ENCODE measurements at regions not wholly inside any gene's neighbourhood (a gene's known extent, or its start where the extent isn't known, plus 50 kb on each side); places are given as distances from the start of the nearest gene placed in this dataset.

DNA sequence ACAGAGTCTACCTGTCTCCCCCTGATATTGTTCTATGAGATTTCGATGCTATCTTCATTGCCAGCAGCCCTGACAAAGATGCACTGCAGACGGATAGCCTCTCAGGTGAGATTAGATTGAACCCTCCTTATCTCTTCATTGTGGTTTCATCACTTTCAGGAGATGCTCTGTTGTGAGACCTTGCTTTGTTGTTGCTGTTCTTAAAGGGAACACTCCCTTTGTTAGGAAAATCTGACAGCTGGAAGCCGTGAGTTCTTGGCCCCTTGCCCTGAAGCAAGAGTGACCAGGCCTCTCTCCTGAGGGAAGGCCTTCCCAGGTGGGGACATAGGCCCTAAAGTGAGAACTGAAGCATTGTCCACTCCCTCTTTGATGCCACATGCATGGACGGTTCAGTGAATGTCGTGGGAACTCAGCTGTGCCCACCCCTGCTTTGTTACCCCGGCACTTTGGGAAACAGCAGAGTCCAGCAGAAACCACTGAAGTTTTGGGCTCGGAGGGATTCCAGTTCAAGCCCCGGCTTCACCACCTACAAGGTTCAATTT is 976.1 kb downstream of the TBC1D22A start (continued):
- TF ChIP-seq, protein P1, sequence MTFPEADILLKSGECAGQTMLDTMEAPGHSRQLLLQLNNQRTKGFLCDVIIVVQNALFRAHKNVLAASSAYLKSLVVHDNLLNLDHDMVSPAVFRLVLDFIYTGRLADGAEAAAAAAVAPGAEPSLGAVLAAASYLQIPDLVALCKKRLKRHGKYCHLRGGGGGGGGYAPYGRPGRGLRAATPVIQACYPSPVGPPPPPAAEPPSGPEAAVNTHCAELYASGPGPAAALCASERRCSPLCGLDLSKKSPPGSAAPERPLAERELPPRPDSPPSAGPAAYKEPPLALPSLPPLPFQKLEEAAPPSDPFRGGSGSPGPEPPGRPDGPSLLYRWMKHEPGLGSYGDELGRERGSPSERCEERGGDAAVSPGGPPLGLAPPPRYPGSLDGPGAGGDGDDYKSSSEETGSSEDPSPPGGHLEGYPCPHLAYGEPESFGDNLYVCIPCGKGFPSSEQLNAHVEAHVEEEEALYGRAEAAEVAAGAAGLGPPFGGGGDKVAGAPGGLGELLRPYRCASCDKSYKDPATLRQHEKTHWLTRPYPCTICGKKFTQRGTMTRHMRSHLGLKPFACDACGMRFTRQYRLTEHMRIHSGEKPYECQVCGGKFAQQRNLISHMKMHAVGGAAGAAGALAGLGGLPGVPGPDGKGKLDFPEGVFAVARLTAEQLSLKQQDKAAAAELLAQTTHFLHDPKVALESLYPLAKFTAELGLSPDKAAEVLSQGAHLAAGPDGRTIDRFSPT (tag by site-specific recombination; IDR thresholded peaks at IDR 0.05): no peak
- TF ChIP-seq ZNF843 (tag by site-specific recombination; IDR thresholded peaks at IDR 0.05) (no peak), ZNF585B (tag by site-specific recombination; IDR thresholded peaks at IDR 0.05) (no peak), MYNN (tag by site-specific recombination; IDR thresholded peaks at IDR 0.05; ENCODE audit: borderline replicate concordance) (no peak)
- TF ChIP-seq, protein P2, sequence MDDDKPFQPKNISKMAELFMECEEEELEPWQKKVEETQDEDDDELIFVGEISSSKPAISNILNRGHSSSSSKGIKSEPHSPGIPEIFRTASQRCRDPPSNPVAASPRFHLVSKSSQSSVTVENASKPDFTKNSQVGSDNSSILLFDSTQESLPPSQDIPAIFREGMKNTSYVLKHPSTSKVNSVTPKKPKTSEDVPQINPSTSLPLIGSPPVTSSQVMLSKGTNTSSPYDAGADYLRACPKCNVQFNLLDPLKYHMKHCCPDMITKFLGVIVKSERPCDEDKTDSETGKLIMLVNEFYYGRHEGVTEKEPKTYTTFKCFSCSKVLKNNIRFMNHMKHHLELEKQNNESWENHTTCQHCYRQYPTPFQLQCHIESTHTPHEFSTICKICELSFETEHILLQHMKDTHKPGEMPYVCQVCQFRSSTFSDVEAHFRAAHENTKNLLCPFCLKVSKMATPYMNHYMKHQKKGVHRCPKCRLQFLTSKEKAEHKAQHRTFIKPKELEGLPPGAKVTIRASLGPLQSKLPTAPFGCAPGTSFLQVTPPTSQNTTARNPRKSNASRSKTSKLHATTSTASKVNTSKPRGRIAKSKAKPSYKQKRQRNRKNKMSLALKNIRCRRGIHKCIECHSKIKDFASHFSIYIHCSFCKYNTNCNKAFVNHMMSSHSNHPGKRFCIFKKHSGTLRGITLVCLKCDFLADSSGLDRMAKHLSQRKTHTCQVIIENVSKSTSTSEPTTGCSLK (tag by site-specific recombination; IDR thresholded peaks at IDR 0.05): no peak
- TF ChIP-seq, protein P3, sequence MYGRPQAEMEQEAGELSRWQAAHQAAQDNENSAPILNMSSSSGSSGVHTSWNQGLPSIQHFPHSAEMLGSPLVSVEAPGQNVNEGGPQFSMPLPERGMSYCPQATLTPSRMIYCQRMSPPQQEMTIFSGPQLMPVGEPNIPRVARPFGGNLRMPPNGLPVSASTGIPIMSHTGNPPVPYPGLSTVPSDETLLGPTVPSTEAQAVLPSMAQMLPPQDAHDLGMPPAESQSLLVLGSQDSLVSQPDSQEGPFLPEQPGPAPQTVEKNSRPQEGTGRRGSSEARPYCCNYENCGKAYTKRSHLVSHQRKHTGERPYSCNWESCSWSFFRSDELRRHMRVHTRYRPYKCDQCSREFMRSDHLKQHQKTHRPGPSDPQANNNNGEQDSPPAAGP (tag by site-specific recombination; IDR thresholded peaks at IDR 0.05): no peak
- TF ChIP-seq, protein P4, sequence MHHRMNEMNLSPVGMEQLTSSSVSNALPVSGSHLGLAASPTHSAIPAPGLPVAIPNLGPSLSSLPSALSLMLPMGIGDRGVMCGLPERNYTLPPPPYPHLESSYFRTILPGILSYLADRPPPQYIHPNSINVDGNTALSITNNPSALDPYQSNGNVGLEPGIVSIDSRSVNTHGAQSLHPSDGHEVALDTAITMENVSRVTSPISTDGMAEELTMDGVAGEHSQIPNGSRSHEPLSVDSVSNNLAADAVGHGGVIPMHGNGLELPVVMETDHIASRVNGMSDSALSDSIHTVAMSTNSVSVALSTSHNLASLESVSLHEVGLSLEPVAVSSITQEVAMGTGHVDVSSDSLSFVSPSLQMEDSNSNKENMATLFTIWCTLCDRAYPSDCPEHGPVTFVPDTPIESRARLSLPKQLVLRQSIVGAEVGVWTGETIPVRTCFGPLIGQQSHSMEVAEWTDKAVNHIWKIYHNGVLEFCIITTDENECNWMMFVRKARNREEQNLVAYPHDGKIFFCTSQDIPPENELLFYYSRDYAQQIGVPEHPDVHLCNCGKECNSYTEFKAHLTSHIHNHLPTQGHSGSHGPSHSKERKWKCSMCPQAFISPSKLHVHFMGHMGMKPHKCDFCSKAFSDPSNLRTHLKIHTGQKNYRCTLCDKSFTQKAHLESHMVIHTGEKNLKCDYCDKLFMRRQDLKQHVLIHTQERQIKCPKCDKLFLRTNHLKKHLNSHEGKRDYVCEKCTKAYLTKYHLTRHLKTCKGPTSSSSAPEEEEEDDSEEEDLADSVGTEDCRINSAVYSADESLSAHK (tag by site-specific recombination; IDR thresholded peaks at IDR 0.05): no peak
- TF ChIP-seq, protein P5, sequence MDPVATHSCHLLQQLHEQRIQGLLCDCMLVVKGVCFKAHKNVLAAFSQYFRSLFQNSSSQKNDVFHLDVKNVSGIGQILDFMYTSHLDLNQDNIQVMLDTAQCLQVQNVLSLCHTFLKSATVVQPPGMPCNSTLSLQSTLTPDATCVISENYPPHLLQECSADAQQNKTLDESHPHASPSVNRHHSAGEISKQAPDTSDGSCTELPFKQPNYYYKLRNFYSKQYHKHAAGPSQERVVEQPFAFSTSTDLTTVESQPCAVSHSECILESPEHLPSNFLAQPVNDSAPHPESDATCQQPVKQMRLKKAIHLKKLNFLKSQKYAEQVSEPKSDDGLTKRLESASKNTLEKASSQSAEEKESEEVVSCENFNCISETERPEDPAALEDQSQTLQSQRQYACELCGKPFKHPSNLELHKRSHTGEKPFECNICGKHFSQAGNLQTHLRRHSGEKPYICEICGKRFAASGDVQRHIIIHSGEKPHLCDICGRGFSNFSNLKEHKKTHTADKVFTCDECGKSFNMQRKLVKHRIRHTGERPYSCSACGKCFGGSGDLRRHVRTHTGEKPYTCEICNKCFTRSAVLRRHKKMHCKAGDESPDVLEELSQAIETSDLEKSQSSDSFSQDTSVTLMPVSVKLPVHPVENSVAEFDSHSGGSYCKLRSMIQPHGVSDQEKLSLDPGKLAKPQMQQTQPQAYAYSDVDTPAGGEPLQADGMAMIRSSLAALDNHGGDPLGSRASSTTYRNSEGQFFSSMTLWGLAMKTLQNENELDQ (tag by site-specific recombination; IDR thresholded peaks at IDR 0.05; ENCODE audit: low read depth): no peak
- TF ChIP-seq, protein P6, sequence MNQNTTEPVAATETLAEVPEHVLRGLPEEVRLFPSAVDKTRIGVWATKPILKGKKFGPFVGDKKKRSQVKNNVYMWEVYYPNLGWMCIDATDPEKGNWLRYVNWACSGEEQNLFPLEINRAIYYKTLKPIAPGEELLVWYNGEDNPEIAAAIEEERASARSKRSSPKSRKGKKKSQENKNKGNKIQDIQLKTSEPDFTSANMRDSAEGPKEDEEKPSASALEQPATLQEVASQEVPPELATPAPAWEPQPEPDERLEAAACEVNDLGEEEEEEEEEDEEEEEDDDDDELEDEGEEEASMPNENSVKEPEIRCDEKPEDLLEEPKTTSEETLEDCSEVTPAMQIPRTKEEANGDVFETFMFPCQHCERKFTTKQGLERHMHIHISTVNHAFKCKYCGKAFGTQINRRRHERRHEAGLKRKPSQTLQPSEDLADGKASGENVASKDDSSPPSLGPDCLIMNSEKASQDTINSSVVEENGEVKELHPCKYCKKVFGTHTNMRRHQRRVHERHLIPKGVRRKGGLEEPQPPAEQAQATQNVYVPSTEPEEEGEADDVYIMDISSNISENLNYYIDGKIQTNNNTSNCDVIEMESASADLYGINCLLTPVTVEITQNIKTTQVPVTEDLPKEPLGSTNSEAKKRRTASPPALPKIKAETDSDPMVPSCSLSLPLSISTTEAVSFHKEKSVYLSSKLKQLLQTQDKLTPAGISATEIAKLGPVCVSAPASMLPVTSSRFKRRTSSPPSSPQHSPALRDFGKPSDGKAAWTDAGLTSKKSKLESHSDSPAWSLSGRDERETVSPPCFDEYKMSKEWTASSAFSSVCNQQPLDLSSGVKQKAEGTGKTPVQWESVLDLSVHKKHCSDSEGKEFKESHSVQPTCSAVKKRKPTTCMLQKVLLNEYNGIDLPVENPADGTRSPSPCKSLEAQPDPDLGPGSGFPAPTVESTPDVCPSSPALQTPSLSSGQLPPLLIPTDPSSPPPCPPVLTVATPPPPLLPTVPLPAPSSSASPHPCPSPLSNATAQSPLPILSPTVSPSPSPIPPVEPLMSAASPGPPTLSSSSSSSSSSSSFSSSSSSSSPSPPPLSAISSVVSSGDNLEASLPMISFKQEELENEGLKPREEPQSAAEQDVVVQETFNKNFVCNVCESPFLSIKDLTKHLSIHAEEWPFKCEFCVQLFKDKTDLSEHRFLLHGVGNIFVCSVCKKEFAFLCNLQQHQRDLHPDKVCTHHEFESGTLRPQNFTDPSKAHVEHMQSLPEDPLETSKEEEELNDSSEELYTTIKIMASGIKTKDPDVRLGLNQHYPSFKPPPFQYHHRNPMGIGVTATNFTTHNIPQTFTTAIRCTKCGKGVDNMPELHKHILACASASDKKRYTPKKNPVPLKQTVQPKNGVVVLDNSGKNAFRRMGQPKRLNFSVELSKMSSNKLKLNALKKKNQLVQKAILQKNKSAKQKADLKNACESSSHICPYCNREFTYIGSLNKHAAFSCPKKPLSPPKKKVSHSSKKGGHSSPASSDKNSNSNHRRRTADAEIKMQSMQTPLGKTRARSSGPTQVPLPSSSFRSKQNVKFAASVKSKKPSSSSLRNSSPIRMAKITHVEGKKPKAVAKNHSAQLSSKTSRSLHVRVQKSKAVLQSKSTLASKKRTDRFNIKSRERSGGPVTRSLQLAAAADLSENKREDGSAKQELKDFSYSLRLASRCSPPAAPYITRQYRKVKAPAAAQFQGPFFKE (tag by site-specific recombination; IDR thresholded peaks at IDR 0.05; ENCODE audit: borderline replicate concordance): no peak
